GM21381 (cell line): ENCODE measurements at regions not wholly inside any gene's neighbourhood (a gene's known extent, or its start where the extent isn't known, plus 50 kb on each side); places are given as distances from the start of the nearest gene placed in this dataset.

Experiments
- ATAC-seq: cut with Tn5 transposase; IDR thresholded peaks from one replicate; pipeline ENCODE4 v1.9.1; 2021; ENCODE audit warnings: mild to moderate bottlenecking, moderate library complexity; ENCODE audit not compliant: unreplicated experiment

DNA sequence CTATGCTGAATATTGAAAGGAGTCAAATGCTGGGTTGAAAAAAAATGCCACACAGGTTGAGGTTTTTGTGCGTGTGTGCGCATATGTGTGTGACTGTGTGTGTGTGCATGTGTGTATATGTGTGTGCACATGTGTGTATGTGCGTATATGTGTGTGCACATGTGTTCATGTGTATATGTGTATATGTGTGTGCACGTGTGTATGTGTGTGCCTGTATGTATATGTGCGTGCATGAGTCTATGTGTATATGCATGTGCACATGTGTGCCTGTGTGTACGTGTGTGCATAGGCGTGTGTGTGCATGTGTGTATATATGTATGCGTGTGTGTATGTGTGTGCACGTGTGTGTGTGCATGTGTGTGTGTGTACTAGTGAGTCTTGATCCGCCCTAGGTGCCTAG is 655.7 kb downstream of the AACS start:
- no peak for ATAC-seq

DNA sequence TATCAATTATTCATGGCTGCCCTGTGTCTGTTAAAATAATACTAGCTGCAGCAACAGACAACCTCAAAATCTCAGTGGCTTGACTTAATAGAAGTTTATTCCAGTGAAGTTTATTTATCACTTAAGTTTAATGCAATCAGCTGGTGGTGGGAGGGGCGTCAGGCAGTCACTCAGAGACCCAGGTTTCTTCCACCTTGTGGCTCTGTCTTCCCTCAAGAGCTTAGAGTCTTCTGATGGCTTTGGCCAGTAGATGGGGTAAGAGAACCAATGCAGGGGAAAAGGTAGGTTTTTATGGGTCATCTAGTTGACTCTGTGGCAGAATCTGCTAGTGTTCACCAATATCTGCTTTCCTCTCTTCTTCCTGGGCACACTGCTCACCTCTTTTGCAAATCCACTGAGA is 668.9 kb downstream of the AACS start:
- ATAC-seq, result no peak

DNA sequence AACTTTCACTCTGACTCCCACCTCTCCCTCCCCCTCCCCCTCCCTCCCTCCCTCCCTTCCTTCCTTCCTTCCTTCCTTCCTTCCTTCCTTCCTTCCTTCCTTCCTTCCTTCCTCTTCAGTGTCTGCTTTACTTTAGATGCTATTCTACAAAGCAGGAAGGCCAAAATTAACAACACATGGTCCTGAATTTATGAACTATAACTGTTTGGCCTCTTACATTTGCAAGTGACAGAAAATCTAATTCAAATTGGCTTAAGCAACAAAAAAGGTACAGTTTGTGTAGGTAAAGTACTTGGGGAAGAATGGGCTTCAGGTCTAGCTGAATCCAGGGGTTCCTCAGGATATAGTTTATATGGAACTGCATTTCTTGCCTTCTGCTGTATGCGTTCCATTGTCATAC is 673.0 kb downstream of the AACS start:
- ATAC-seq, result no peak

DNA sequence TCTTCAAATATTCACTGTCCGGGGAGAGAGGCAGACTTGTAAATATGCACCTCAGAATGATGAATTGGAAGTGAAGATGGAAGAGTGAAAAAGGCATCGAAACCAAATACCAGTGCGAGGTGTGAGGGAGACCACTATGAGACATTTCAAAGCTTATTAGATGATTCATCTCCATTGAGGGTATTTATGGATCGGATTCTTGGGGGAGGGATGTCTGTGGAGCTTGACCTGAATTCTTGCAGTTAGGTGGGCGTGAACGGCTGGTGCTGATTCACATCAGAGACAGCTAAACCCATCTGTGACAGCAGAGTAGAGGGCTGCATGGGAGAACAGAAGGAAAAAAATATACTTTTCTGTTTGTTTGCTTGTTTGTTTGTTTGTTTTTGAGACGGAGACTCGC is 677.2 kb downstream of the AACS start:
- no peak for ATAC-seq

DNA sequence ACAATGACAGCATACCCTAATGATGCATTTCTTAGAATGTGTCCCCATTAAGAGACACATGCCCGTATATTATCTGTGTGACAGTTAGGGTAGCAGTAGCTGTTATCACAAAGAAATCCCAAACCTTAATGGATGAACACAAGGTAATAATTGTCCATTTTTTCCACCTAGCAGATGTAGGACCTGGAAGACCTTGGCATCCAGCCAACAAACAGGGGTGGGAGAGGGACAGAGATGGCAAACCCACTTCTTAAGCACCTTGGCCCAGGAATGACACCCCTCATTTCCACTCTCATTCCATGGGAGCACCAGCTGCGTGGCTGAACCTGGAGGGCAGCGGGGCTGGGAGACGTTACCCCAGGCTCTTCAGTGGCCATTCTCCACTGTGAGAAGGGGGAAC is 679.0 kb downstream of the AACS start:
- ATAC-seq, result no peak

DNA sequence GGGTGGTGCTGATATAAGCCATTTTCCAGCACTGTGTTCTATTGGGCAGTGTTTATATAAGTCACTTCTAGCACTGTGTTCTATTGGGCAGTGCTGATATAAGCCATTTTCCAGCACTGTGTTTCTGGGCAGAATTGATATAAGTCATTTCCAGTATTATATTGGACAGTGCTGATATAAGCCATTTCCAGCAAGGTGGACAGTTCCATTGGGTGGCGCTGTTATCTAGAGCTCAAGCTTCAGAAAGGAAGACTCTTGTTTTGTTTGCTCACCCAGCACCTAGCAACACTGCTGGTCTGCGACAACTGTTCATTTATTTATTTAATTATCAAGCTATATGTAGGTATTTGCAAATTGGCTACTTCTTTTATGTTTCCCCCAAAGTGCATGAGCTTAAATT is 690.3 kb downstream of the AACS start:
- ATAC-seq, result no peak

DNA sequence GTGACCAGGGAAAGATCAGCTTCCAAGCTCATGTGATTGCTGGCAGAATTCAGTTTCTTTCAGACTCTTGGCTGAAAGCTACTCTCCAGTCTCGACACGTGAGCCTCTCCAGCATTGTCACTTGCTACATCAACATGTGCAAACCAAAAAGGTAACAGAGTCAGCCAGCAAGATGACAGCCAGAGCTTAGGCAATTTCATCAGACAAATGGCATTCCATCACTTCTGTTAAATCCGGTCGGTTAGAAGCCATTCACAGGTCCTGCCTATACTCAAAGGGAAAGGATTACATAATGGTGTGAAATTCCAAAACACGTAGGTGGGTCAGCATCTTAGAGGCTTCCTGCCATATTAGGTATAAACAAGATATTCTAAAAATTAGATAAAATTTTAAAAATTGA is 700.9 kb downstream of the AACS start:
- ATAC-seq, result no peak

DNA sequence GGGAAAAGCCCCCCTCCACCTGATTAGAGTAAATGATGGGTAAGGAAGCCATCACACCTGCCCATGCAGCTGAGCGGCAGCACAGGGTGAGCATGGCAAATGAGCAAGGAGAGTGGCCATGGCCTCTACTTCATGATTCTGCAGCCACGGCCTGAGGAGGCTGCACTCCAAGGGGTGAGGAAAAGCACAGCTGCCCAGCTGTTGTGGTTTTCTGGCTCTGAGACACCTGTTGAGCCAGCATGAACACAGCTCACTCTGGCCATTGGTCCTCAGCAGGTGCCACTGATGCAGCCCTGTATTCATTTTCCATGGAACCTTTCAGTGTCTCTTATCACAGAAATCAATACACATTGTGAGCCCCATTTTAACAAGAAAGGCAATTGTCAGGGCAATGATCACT is 707.2 kb downstream of the AACS start:
- no peak for ATAC-seq

DNA sequence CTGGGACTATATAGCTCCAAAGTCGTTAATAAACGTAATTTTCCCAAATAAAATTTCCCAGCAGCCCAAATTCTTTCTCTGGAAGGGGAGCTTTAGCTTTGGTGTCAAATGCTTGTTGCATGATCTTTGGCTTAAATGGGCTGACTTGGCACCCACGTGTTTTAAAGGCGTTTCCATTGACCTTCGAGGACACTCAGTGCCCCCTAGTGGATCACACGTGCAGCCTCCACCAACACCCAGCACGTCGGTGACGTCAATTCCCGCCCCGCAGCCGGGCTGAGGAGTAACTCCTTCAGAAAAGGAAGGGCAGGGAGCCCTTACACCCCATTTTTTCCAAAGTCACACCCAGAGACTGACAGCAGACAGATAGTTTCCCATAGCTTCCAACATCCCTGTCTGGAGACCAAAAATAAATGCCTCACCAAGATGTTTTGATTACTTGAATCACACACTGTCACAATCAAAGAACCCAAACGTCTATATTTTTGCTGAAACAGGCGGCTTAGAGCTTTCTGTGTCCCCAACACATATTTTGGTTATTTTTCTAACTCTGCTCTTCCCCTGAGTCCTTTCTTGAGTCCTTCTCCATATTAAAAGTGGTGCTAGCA is 707.9 kb downstream of the AACS start:
- no peak for ATAC-seq

DNA sequence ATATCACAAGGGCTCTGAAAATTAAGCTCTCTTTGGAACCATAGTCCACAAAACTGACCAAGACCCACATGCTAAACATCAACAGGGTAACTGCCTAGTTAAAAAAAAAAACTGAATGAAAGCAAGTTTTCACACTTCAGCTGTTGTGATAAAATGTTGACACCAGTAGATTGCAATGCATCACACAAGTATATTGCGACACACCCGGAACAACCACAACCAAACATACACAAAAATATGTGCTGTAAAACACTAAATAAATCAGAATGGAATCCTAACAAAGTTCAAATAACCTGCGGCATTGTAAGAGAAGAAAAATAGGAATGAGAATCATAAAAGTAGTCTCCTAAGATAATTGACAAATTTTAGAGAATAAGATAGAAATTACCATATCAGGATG is 710.3 kb downstream of the AACS start:
- ATAC-seq, result no peak

DNA sequence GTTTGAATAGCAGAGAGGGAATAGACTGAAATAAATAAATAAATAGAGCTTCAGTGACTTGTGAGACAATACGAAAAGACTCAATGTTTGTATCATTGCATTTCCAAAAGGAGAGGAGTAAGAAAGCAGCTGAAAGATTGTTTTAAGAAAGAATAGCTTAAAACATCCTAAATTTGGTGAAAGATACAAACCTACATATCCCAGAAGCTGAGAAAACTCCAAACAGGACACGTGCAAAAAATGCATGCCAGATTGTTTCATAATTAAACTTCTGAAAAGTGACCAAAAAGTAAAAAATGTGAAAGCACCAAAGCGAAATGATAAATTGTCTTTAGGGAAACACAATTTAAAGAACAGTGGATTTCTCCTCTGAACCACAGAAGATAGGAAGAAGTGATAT is 711.0 kb downstream of the AACS start:
- ATAC-seq, result no peak

DNA sequence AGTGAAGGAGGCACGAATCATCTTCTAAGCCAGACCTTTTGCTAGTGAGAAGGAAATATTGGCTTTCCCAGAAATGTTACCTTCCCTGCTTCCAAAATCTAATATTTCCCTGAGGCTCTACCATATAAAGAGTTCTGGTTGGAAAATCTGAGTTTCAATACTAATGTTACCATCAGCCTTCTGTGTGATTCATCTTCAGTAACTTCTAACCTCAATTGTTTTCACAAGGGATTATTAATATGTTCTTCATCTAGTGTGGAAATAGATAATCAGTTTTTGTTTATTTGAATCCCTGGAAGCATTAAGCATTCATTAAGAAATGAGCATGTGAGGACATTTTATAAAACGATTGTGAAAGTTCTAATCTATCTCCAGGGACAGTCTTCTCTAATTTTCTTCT is 720.9 kb downstream of the AACS start:
- ATAC-seq, result no peak

DNA sequence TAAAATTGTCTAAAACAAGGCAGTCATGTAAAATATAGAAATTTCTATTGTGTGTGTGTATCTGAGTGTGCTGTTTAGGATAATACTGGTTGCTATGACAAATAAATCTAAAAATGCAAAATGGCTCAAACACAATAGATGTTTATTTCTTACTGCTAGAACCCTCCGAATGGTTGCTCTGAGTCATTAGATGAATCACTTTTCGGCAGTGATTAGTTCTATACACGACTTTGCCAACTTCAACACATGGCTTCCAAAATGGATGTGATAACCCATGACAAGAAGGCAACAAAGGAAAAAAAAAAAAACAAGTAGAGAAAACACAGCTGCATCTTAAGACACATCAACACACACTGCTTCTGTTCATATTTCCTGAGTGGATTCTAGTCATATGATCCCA is 729.2 kb downstream of the AACS start:
- ATAC-seq, result no peak

DNA sequence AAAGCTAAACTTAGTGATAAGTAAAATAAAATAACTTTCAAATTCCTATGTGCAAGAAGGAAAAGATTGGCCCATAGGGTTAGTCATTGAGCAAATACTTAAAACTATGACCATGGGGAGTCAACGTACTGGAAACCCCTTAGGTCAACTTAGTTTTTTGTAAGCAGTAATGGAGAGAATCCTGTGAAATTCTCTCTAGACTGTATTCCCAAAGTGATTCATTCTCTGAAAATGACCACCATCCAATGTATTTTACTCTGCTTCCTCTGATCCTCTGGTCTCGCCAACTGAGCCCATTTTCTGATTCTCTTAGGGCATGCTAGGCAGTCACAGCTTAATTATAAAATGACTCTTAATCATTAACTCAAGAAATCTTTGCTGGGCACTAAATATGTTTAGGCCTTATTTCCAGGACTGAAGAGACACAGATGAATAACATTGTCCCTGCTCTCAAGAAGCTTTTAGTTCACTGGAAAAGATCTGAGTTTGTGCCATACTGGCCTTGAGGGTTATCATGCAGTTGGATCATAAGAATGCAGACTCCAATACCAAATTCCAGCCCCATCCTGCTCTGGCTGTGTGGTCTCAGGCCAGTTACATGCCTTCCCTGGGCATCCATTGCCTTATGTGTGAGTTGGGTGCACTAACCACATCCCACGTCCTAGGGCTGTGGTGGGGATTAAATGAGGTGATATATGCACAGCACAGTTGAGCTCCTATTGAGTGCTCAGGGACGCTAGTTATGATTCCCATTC is 732.4 kb downstream of the AACS start:
- no peak for ATAC-seq

DNA sequence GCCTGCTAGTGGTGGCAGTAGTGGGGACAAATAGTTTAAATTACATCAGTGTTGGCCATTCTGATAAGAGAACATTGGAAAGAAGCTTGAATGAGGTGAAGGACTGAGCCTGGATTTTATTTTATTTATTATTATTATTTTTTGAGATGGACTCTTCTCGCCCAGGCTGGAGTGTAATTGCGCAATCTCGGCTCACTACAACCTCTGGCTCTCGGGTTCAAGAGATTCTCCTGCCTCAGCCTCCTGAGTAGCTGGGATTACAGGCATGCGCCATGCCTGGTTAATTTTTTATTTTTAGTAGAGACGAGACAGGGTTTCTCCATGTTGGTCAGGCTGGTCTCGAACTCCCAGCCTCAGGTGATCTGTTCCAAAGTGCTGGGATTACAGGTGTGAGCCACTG is 739.4 kb downstream of the AACS start:
- ATAC-seq, result no peak

DNA sequence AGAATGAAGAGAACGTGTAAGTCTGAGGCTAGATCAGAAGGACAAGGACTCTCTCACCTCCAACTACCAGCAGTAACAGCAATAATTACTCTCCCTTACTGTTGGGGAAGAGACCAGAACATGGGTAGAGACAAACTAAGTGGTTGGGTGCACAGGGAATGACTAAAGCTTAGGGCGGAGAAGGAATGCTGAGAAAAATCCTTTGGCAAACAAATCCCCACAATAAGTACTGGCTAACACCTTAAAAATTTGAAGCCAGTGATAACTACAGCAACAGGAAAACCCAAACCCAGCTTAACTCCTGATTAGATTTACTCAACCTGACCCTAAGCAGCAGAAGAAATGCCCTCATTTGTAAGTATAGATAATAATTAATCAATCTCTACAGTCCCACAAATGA is 759.0 kb downstream of the AACS start:
- ATAC-seq, result no peak

DNA sequence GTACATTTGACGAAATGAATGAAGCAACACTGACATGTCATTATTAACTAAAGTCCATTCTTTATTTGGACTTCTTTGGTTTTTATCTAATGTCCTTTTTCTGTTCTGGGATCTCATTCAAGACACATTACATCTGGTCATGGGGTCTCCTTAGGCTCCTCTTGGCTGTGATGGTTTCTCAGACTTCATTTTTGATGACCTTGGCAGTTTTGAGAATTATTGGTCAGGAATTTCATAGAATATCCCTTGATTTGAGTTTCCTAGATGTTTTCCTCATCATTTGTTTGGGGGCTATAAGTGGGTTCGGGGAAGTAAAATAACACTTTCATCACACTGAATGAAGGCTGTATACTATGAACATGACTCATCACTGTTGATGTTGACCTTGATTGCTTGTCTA is 770.6 kb downstream of the AACS start:
- ATAC-seq, result no peak

DNA sequence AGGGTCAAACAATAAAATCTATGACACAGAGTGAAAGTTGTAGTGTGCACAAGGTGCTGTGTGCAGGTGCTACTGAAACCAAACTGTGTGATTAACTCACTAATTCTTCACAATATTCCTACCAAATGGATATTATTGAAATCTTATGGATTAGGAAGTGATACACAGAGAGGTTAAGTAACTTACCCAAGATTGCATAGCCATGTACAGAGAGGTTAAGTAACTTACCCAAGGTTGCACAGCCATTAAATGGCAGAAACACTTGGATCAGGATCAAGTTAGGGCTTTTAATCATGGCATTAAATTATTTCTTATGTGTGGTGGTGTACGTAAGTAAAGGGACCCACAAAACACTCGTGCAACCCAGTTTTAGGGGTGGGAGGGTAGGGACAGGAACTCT is 771.4 kb downstream of the AACS start:
- ATAC-seq, result no peak

DNA sequence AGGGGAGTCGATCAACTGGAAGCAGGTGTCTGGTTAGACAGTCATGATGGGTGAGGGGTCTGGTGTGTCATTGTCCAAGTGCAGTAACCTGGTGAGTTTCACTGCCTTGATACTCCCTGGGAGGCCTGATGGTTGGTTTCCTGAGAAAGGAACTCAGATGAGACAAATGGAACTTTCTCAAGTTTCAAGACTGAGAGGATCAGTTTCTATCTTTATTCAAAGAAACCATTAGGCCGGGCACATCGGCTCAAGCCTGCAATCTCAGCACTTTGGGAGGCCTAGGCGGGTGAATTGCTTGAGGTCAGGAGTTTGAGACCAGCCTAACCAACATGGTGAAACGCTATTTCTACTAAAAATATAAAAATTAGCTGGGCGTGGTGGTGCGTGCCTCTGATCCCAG is 776.1 kb downstream of the AACS start:
- no peak for ATAC-seq

DNA sequence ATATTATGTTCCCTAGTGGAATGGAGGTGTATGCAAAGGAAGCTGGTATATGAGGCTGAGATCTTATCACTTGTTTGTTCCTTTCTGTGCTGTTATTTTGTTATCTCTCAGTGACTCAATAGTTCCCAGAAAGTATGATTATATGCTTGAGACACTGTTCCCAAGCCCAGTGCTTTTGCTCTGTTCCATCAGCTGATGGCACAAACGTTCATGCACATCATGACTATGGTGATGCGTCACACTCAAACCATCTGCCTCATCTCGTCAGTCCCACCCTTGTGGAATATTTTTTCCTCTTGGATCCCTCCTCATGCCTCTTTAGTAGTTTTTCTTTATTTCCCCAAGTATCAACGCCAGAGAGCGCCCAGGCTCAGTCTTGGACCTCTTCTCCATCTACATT is 786.9 kb downstream of the AACS start:
- no peak for ATAC-seq

DNA sequence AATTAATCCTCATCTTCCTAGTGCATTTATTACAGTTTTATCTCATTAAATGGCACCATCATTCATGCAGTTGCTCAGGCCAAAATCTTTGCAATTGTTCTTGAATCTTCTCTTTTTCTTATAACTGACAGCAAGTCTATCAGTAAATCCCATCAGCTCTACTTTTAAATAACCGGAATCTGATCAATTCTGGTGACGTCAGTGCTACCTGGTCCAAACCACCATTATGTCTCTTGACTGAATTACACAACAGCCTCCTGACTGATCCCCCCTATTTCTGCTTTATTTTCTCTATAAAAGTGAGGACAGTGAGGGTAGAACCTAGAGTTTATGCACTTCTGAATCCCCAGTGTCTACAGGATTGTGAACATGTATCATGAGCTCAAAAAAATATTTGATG is 787.4 kb downstream of the AACS start:
- no peak for ATAC-seq

DNA sequence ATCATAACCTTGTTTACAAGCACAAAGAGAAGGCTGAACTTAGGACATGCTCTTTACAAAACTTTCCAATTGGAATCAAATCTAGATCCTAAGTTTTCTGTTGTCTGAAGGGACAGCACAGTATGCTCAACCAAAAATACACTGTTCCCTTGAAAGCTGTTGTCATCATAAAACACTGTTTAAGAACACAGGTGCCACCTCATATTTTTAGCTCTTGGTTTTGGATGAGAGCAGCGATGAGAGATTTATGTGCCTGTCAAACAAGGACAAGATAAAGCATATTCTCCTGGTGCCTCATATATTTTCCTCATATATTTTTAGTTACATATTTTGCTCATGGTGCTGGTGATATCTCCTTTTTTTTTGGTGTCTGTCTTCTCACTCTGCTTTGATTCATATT is 788.4 kb downstream of the AACS start:
- ATAC-seq, result no peak

DNA sequence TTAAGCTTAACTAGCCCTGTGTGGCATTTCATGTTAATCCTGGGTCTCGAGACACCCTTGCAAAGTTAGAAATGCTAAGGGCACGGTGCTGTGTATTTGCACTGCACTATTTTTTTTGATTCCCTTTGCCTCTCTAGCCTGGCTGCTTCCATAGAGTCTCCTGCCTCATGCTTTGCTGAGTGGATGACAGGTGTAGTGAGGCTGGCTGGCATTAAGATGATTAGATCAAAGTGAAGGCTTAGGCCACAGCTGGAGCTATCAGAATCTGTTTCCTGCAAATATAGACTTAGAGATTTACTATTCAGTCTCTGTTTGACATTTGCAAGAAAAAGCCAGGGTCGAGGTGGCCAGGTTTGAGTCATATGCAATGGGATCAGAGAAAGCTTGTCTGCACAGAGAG is 791.1 kb downstream of the AACS start:
- no peak for ATAC-seq
